ENCODE measurements at regions not wholly inside any gene's neighbourhood (a gene's known extent, or its start where the extent isn't known, plus 50 kb on each side); places are given as distances from the start of the nearest gene placed in this dataset.

DNA sequence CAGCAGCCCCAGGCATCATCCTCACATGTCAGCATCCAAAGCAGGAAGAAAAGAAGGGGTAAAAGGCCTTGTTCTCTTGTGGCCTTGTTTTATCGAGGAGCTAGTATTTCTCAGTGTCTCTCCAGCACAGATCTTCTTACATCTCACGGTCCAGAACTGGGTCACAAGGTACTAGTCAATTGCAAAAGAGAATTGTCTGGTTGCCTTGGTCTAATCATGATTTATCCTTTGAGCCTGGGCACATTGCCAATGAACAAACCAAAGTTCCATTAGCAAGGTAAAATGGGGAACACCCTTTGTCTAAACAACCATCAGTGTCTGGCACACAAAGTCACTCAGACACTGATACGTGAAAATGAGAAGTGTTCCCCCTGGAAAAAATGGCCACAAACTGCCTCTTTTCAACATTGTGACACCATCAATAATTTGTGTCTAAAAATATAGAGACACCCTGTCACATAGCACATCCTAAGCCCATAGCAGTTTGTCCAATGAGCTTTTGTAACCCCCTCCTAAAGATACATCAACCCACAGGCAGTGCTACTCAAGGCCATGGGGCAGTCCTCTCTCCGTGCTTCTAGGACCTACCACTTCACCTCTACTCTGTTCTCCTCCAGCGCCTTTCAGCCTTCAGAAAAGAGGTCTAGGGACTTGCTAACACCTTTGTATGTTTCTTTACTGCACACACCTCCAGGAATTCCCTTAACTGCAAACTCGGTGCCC lies 534.4 kb downstream of the MID1IP1 start:
- TF ChIP-seq EZH2 (IDR thresholded peaks at IDR 0.05; ENCODE audit: insufficient read depth, poor library complexity, severe bottlenecking) (no peak), EZH2phosphoT487 (IDR thresholded peaks at IDR 0.05; ENCODE audit: insufficient read depth, low read depth) (no peak)
